Pancreas (tissue), 10 donors: ENCODE measurements at regions not wholly inside any gene's neighbourhood (a gene's known extent, or its start where the extent isn't known, plus 50 kb on each side); places are given as distances from the start of the nearest gene placed in this dataset.

ENCODE experiments used
- ATAC-seq, 4 donors: fragments of 200-7000 bp; cut with Tn5 transposase; one replicate each; pipeline versions ENCODE4 v1.8.0 to v1.9.1; 2020; ENCODE audit warnings: mild to moderate bottlenecking in 4 of 4, moderate library complexity in 4 of 4
- DNase-seq, 6 donors: peaks; one replicate each; pipeline ENCODE4 v3.0.0-alpha.2; 2020
- FAIRE-seq: peaks from 2 replicates; lab custom pipeline; 2012; peaks lifted over from hg19 to GRCh38; lab: Jason Lieb, UNC
- H3K27ac ChIP-seq, 4 donors: fragments of 200-600 bp; sonication (generic); 1 replicate in 3 of 4; 2 replicates in 1 of 4; pipeline versions ENCODE4 v1.5.0 to v1.8.0; 2020
- H3K27me3 ChIP-seq, 4 donors: fragments of 200-600 bp; one replicate each; pipeline ENCODE4 v1.8.0; 2021
- H3K36me3 ChIP-seq, 3 donors: fragments of 200-600 bp; sonication (generic) in 1 of 3; one replicate each; pipeline versions ENCODE4 v1.5.0 to v1.8.0; 2020 to 2021
- H3K4me1 ChIP-seq, 3 donors: fragments of 200-600 bp; one replicate each; pipeline ENCODE4 v1.8.0; 2021
- H3K4me3 ChIP-seq, 4 donors: fragments of 200-600 bp; sonication (generic) in 2 of 4; one replicate each; pipeline versions ENCODE4 v1.5.0 to v1.8.0; 2020 to 2021
- H3K9me3 ChIP-seq, 4 donors: fragments of 200-600 bp; one replicate each; pipeline ENCODE4 v1.8.0; 2021
- CTCF ChIP-seq, 4 donors: fragments of 200-600 bp; sonication (generic) in 3 of 4; IDR thresholded peaks; one replicate each; pipeline versions ENCODE4 v1.5.0 to v1.8.0; 2021; ENCODE audit warnings: antibody characterized with exemption in 4 of 4
- WGBS, 2 donors: extraction: QIAGEN DNeasy Blood & Tissue Kit; methylation state at CpG; one replicate each; pipeline ENCODE4 v1.1.7; 2013; 5-methylcytosine and 5-hydroxymethylcytosine counted together
- intact Hi-C, 3 donors: fragments of 100-400 bp; cut with DNase I; formaldehyde crosslinking; loops; one replicate each; pipeline versions ENCODE4 v1.11.1 to v1.14.2; 2022
- donor health status: healthy with polysubstance abuse.
- donor health status: DM: no; HTN: no; CAD: no; lungs with moderate emphysema.
- donor health status: DM: no; HTN: no; CAD: no.
- donor health status: control.
- donor health status: control.
- donor health status: Bipolar disorder and iron deficiency.
- donor health status: DM: yes; HTN: yes; CAD: no.
- donor health status: DM: no; HTN: no; CAD: no.
- donor health status: DM: no; HTN: no; CAD: no.
- donor health status: DM: yes; HTN: yes; CAD: no.

GRCh38 chr1:55654171-55654570 is 439.0 kb upstream of the USP24 start:
- FAIRE-seq (no peak), DNase-seq (no peak), ATAC-seq (no peak)
- no peak overlapping the region for H3K27ac ChIP-seq
- no peak overlapping the region for H3K4me3 ChIP-seq
- intact Hi-C loops = no loop called here
- H3K4me1 ChIP-seq = no peaks in the 10 kb centered on the region
- TF ChIP-seq CTCF (IDR thresholded peaks at IDR 0.05) = no peak
- no peaks in the 10 kb centered on the region for H3K27me3 ChIP-seq
- H3K9me3 ChIP-seq = no peaks in the 10 kb centered on the region
- no peaks in the 10 kb centered on the region for H3K36me3 ChIP-seq

GRCh38 chr1:55650444-55650843 is 435.3 kb upstream of the USP24 start:
- no peak for DNase-seq
- Histone ChIP-seq H3K36me3 (no peaks in the 10 kb centered on the region), H3K9me3 (no peaks in the 10 kb centered on the region), H3K27me3 (no peaks in the 10 kb centered on the region), H3K4me3 (no peak overlapping the region), H3K27ac (no peak overlapping the region), H3K4me1 (no peaks in the 10 kb centered on the region)
- TF ChIP-seq CTCF (IDR thresholded peaks at IDR 0.05) = no peak
- intact Hi-C loops = no loop called here
- no peak for FAIRE-seq
- 62 to 69% methylated on average over 3 of the region's 3 CpGs for WGBS, 2 donors
- ATAC-seq = no peak

- H3K27ac ChIP-seq = no peak overlapping the region
- no peaks in the 10 kb centered on the region for H3K4me1 ChIP-seq
- H3K27me3 ChIP-seq = no peaks in the 10 kb centered on the region
- 90 to 91% methylated on average over 1 of the region's 1 CpG for WGBS, 2 donors
- no peaks in the 10 kb centered on the region for H3K9me3 ChIP-seq
- intact Hi-C loops = no loop called here
- ATAC-seq = no peak
- H3K36me3 ChIP-seq = no peaks in the 10 kb centered on the region
- no peak for DNase-seq
- H3K4me3 ChIP-seq = no peak overlapping the region
- no peak for TF ChIP-seq CTCF (IDR thresholded peaks at IDR 0.05)
- no peak for FAIRE-seq
Measured at GRCh38 chr1:55646181-55646580, 431.0 kb upstream of the USP24 start.

GRCh38 chr1:55645270-55645669 is 430.1 kb upstream of the USP24 start:
- WGBS, 2 donors = 87 to 90% methylated on average over 5 of the region's 5 CpGs
- Histone ChIP-seq H3K4me1 (no peaks in the 10 kb centered on the region), H3K27me3 (no peaks in the 10 kb centered on the region), H3K36me3 (no peaks in the 10 kb centered on the region), H3K9me3 (no peaks in the 10 kb centered on the region), H3K4me3 (no peak overlapping the region), H3K27ac (no peak overlapping the region)
- DNase-seq (no peak), ATAC-seq (no peak), FAIRE-seq (no peak)
- intact Hi-C loops = no loop called here
- TF ChIP-seq CTCF (IDR thresholded peaks at IDR 0.05) = no peak

- no peaks in the 10 kb centered on the region for H3K27me3 ChIP-seq
- H3K36me3 ChIP-seq = no peaks in the 10 kb centered on the region
- no peaks in the 10 kb centered on the region for H3K9me3 ChIP-seq
- DNase-seq (no peak), FAIRE-seq (no peak), ATAC-seq (no peak)
- intact Hi-C loops = no loop called here
- H3K27ac ChIP-seq = no peak overlapping the region
- H3K4me1 ChIP-seq = no peaks in the 10 kb centered on the region
- no peak for TF ChIP-seq CTCF (IDR thresholded peaks at IDR 0.05)
- no peak overlapping the region for H3K4me3 ChIP-seq
- WGBS, 2 donors = 82 to 100% methylated on average over 1 of the region's 1 CpG
Measured at GRCh38 chr1:55641947-55642346, 426.8 kb upstream of the USP24 start.
